ENCODE measurements at regions not wholly inside any gene's neighbourhood (a gene's known extent, or its start where the extent isn't known, plus 50 kb on each side); places are given as distances from the start of the nearest gene placed in this dataset.

GRCh38 chr13:80712026-80712425 lies 371.1 kb upstream of the SPRY2 start:
- Histone ChIP-seq H4K20me1 (ENCODE audit: insufficient read depth, low read length) (no peaks in the 10 kb centered on the region), H2AFZ (ENCODE audit: low read length) (no peak overlapping the region), H3K9me3 (ENCODE audit: low read length) (no peaks in the 10 kb centered on the region), H3K9me2 (ENCODE audit: insufficient read depth, low read length) (no peaks in the 10 kb centered on the region), H3K4me1 (ENCODE audit: insufficient read depth, low read length, poor library complexity, severe bottlenecking) (no peaks in the 10 kb centered on the region), H3K79me2 (ENCODE audit: insufficient read depth, low read depth, low read length) (no peaks in the 10 kb centered on the region), H3K4me2 (ENCODE audit: low read length) (no peak overlapping the region), H3K4me3 (ENCODE audit: low read depth, low read length, poor library complexity, severe bottlenecking) (no peak overlapping the region), H3K36me3 (ENCODE audit: insufficient read depth, low read length) (no peaks in the 10 kb centered on the region), H3K27ac (ENCODE audit: low read depth, low read length, poor library complexity, severe bottlenecking) (no peak overlapping the region)
- ChIA-PET POLR2A (no interaction called here), CTCF (ENCODE audit: unreplicated experiment) (no interaction called here)
- no TSS peak for BruUV-seq (replicated peaks)
- intact Hi-C loops (cut with micrococcal nuclease; ENCODE audit: unreplicated experiment) = no loop called here
- no peak for DNase-seq (ENCODE audit: low spot score)
- TF ChIP-seq CTCF (conservative IDR thresholded peaks at IDR 0.05; ENCODE audit: low read length) = no peak
- TF ChIP-seq EZH2phosphoT487 (IDR thresholded peaks at IDR 0.05; ENCODE audit: borderline replicate concordance, low read depth, low read length) = no peak

- Histone ChIP-seq H3K9me3 (ENCODE audit: low read length) (no peaks in the 10 kb centered on the region), H4K20me1 (ENCODE audit: insufficient read depth, low read length) (no peaks in the 10 kb centered on the region), H3K4me2 (ENCODE audit: low read length) (no peak overlapping the region), H3K27ac (ENCODE audit: low read depth, low read length, poor library complexity, severe bottlenecking) (no peak overlapping the region), H2AFZ (ENCODE audit: low read length) (no peak overlapping the region), H3K36me3 (ENCODE audit: insufficient read depth, low read length) (no peaks in the 10 kb centered on the region), H3K9me2 (ENCODE audit: insufficient read depth, low read length) (no peaks in the 10 kb centered on the region), H3K79me2 (ENCODE audit: insufficient read depth, low read depth, low read length) (no peaks in the 10 kb centered on the region), H3K4me3 (ENCODE audit: low read depth, low read length, poor library complexity, severe bottlenecking) (no peak overlapping the region), H3K4me1 (ENCODE audit: insufficient read depth, low read length, poor library complexity, severe bottlenecking) (no peaks in the 10 kb centered on the region)
- no peak for DNase-seq (ENCODE audit: low spot score)
- POLR2A ChIA-PET = no interaction called here
- intact Hi-C loops (cut with micrococcal nuclease; ENCODE audit: unreplicated experiment) = no loop called here
- no TSS peak for BruUV-seq (replicated peaks)
- CTCF ChIA-PET (ENCODE audit: unreplicated experiment) = no interaction called here
- no peak for TF ChIP-seq EZH2phosphoT487 (IDR thresholded peaks at IDR 0.05; ENCODE audit: borderline replicate concordance, low read depth, low read length)
Measured at GRCh38 chr13:80708791-80709190, 367.9 kb upstream of the SPRY2 start.

- no peak for DNase-seq (ENCODE audit: low spot score)
- ChIA-PET POLR2A (no interaction called here), CTCF (ENCODE audit: unreplicated experiment) (no interaction called here)
- Histone ChIP-seq H3K4me2 (ENCODE audit: low read length) (no peak overlapping the region), H3K9me3 (ENCODE audit: low read length) (no peaks in the 10 kb centered on the region), H3K4me1 (ENCODE audit: insufficient read depth, low read length, poor library complexity, severe bottlenecking) (no peaks in the 10 kb centered on the region), H3K36me3 (ENCODE audit: insufficient read depth, low read length) (no peaks in the 10 kb centered on the region), H3K79me2 (ENCODE audit: insufficient read depth, low read depth, low read length) (no peaks in the 10 kb centered on the region), H3K4me3 (ENCODE audit: low read depth, low read length, poor library complexity, severe bottlenecking) (no peak overlapping the region), H4K20me1 (ENCODE audit: insufficient read depth, low read length) (no peaks in the 10 kb centered on the region), H2AFZ (ENCODE audit: low read length) (no peak overlapping the region), H3K9me2 (ENCODE audit: insufficient read depth, low read length) (no peaks in the 10 kb centered on the region), H3K27ac (ENCODE audit: low read depth, low read length, poor library complexity, severe bottlenecking) (no peak overlapping the region)
- no peak for TF ChIP-seq EZH2phosphoT487 (IDR thresholded peaks at IDR 0.05; ENCODE audit: borderline replicate concordance, low read depth, low read length)
- no peak for TF ChIP-seq CTCF (conservative IDR thresholded peaks at IDR 0.05; ENCODE audit: low read length)
- intact Hi-C loops (cut with micrococcal nuclease; ENCODE audit: unreplicated experiment) = no loop called here
- BruUV-seq (replicated peaks) = no TSS peak
Measured at GRCh38 chr13:80707000-80707983, 366.4 kb upstream of the SPRY2 start.
